Natural killer cell (primary cell): ENCODE measurements at regions not wholly inside any gene's neighbourhood (a gene's known extent, or its start where the extent isn't known, plus 50 kb on each side); places are given as distances from the start of the nearest gene placed in this dataset.

Experiments used
- ATAC-seq, 3 donors: fragments of 150-1000 bp in 2 of 3; fragments of 200-7000 bp in 1 of 3; cut with Tn5 transposase; 1 replicate in 1 of 3; 2 replicates in 2 of 3; pipeline ENCODE4 v1.10.0; 2021; ENCODE audit warnings: mild to moderate bottlenecking in 2 of 3, moderate library complexity in 2 of 3
- DNase-seq, 2 donors: peaks; one replicate each; pipeline versions ENCODE4 v3.0.0 to v3.0.0-alpha.2; 2013 to 2021; ENCODE audit warnings: mixed read lengths in 1 of 2
- H3K27ac ChIP-seq: one replicate; pipeline ENCODE4 v1.5.1; 2013; ENCODE audit warnings: mild to moderate bottlenecking, low read length
- H3K27me3 ChIP-seq: one replicate; pipeline ENCODE4 v1.6.1; 2013; ENCODE audit warnings: low read length; ENCODE audit not compliant: control insufficient read depth, insufficient read depth
- H3K36me3 ChIP-seq: one replicate; pipeline ENCODE4 v1.6.1; 2013; ENCODE audit warnings: low read length; ENCODE audit not compliant: control insufficient read depth, insufficient read depth
- H3K4me1 ChIP-seq: one replicate; pipeline ENCODE4 v1.6.1; 2013; ENCODE audit warnings: low read length; ENCODE audit not compliant: control insufficient read depth, insufficient read depth
- H3K4me3 ChIP-seq: one replicate; pipeline ENCODE4 v1.5.1; 2013; ENCODE audit warnings: low read length
- H3K9me3 ChIP-seq: one replicate; pipeline ENCODE4 v1.6.1; 2013; ENCODE audit warnings: low read length; ENCODE audit not compliant: control insufficient read depth, insufficient read depth
- H3K27ac Mint-ChIP-seq, 2 donors: one replicate each; pipeline ENCODE4 v1.8.0; 2022; ENCODE audit warnings: mild to moderate bottlenecking in 2 of 2, mixed read lengths in 2 of 2, moderate library complexity in 1 of 2
- H3K27me3 Mint-ChIP-seq, 2 donors: one replicate each; pipeline ENCODE4 v1.8.0; 2022; ENCODE audit warnings: low read depth in 2 of 2, mixed read lengths in 2 of 2
- H3K36me3 Mint-ChIP-seq: one replicate; pipeline ENCODE4 v1.8.0; 2022; ENCODE audit warnings: mixed read lengths
- H3K4me1 Mint-ChIP-seq, 2 donors: one replicate each; pipeline ENCODE4 v1.8.0; 2022; ENCODE audit warnings: mixed read lengths in 2 of 2
- H3K4me3 Mint-ChIP-seq: one replicate; pipeline ENCODE4 v1.8.0; 2022; ENCODE audit warnings: mild to moderate bottlenecking, moderate library complexity, mixed read lengths
- H3K9me3 Mint-ChIP-seq, 2 donors: one replicate each; pipeline ENCODE4 v1.8.0; 2022; ENCODE audit warnings: mixed read lengths in 2 of 2
- CTCF ChIP-seq: fragments of 200-600 bp; IDR thresholded peaks from one replicate; pipeline ENCODE4 v1.8.0; 2022; ENCODE audit warnings: antibody characterized with exemption
- WGBS: methylation state at CpG from one replicate; pipeline ENCODE4 v1.1.7; 2013; ENCODE audit warnings: missing lambda C conversion rate; ENCODE audit not compliant: insufficient coverage; 5-methylcytosine and 5-hydroxymethylcytosine counted together
- intact Hi-C: fragments of 100-400 bp; cut with micrococcal nuclease; formaldehyde crosslinking; loops from one replicate; pipeline ENCODE4 v1.14.2; 2022

GRCh38 chr4:10347281-10347795 lies 109.9 kb downstream of the ZNF518B start:
- no peaks in the 10 kb centered on the region for H3K36me3 Mint-ChIP-seq
- no peak overlapping the region for H3K27ac Mint-ChIP-seq
- 63% methylated on average over 3 of the region's 5 CpGs for WGBS
- intact Hi-C loops: no loop called here
- Histone ChIP-seq H3K9me3 (no peaks in the 10 kb centered on the region), H3K4me1 (no peaks in the 10 kb centered on the region), H3K27ac (no peak overlapping the region), H3K4me3 (no peak overlapping the region), H3K36me3 (no peaks in the 10 kb centered on the region), H3K27me3 (no peaks in the 10 kb centered on the region)
- TF ChIP-seq CTCF: no peak
- ATAC-seq (no peak), DNase-seq (no peak)
- H3K27me3 Mint-ChIP-seq: peaks cover 15 to 58% of the 10 kb centered on the region in 2 donors
- H3K9me3 Mint-ChIP-seq: no peaks in the 10 kb centered on the region
- H3K4me3 Mint-ChIP-seq: no peak overlapping the region
- H3K4me1 Mint-ChIP-seq: no peaks in the 10 kb centered on the region

GRCh38 chr4:10346023-10346422 lies 111.2 kb downstream of the ZNF518B start:
- Histone ChIP-seq H3K27ac (no peak overlapping the region), H3K4me3 (no peak overlapping the region), H3K9me3 (no peaks in the 10 kb centered on the region), H3K36me3 (no peaks in the 10 kb centered on the region), H3K27me3 (no peaks in the 10 kb centered on the region), H3K4me1 (no peaks in the 10 kb centered on the region)
- H3K27ac Mint-ChIP-seq: no peak overlapping the region
- no peaks in the 10 kb centered on the region for H3K4me1 Mint-ChIP-seq
- DNase-seq (no peak), ATAC-seq (no peak)
- no peak for TF ChIP-seq CTCF
- WGBS: 90% methylated on average over 2 of the region's 2 CpGs
- H3K36me3 Mint-ChIP-seq: no peaks in the 10 kb centered on the region
- peaks cover 10 to 56% of the 10 kb centered on the region in 2 donors for H3K27me3 Mint-ChIP-seq
- H3K4me3 Mint-ChIP-seq: no peak overlapping the region
- no peaks in the 10 kb centered on the region for H3K9me3 Mint-ChIP-seq
- intact Hi-C loops: no loop called here

- H3K27ac ChIP-seq: no peak overlapping the region
- Mint-ChIP-seq H3K27ac (no peak overlapping the region), H3K36me3 (no peaks in the 10 kb centered on the region), H3K9me3 (no peaks in the 10 kb centered on the region), H3K27me3 (peaks cover 4 to 50% of the 10 kb centered on the region in 2 donors), H3K4me3 (no peak overlapping the region), H3K4me1 (no peaks in the 10 kb centered on the region)
- no peaks in the 10 kb centered on the region for H3K4me1 ChIP-seq
- no peak overlapping the region for H3K4me3 ChIP-seq
- TF ChIP-seq CTCF: no peak
- no peak for DNase-seq
- H3K9me3 ChIP-seq: no peaks in the 10 kb centered on the region
- H3K36me3 ChIP-seq: no peaks in the 10 kb centered on the region
- no peaks in the 10 kb centered on the region for H3K27me3 ChIP-seq
- WGBS: 92% methylated on average over 3 of the region's 3 CpGs
- intact Hi-C loops: no loop called here
- ATAC-seq: no peak
These were observed 111.8 kb downstream of the ZNF518B start for GRCh38 chr4:10345381-10345784.

- H3K4me3 Mint-ChIP-seq: no peak overlapping the region
- Histone ChIP-seq H3K27me3 (no peaks in the 10 kb centered on the region), H3K9me3 (no peaks in the 10 kb centered on the region), H3K36me3 (no peaks in the 10 kb centered on the region), H3K27ac (no peak overlapping the region), H3K4me3 (no peak overlapping the region), H3K4me1 (no peaks in the 10 kb centered on the region)
- H3K27ac Mint-ChIP-seq: no peak overlapping the region
- ATAC-seq (no peak), DNase-seq (no peak)
- TF ChIP-seq CTCF: no peak
- H3K36me3 Mint-ChIP-seq: no peaks in the 10 kb centered on the region
- peaks cover 2 to 44% of the 10 kb centered on the region in 2 donors for H3K27me3 Mint-ChIP-seq
- 89% methylated on average over 4 of the region's 4 CpGs for WGBS
- no peaks in the 10 kb centered on the region for H3K4me1 Mint-ChIP-seq
- no peaks in the 10 kb centered on the region for H3K9me3 Mint-ChIP-seq
- intact Hi-C loops: no loop called here
These were observed 112.4 kb downstream of the ZNF518B start for GRCh38 chr4:10344824-10345223.
